HG03025 (cell line): ENCODE measurements at regions not wholly inside any gene's neighbourhood (a gene's known extent, or its start where the extent isn't known, plus 50 kb on each side); places are given as distances from the start of the nearest gene placed in this dataset.

Experiments
- ATAC-seq: cut with Tn5 transposase; IDR thresholded peaks from one replicate; pipeline ENCODE4 v1.9.1; 2021; ENCODE audit warnings: mild to moderate bottlenecking, moderate library complexity; ENCODE audit not compliant: unreplicated experiment, low FRiP score

DNA sequence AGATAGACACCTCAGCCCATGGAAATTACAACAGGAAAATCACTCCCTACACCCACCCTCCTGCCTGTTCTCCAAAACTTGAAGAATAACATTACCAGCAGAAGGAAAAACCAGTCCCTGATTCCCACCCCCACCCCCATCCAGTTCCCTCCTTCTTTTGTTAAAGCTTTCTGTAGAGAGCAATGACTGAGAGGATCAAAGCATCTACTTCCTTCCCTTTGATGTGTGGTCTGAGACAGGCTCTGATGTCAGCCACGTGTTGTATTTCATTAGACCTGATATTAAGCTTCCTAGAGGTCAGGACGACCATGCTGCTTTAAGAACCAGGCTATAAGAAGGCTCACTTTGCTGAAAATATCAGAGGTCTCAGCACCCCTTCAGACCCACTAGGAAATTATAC is 73.9 kb upstream of the HAO2 start:
- ATAC-seq: no peak

DNA sequence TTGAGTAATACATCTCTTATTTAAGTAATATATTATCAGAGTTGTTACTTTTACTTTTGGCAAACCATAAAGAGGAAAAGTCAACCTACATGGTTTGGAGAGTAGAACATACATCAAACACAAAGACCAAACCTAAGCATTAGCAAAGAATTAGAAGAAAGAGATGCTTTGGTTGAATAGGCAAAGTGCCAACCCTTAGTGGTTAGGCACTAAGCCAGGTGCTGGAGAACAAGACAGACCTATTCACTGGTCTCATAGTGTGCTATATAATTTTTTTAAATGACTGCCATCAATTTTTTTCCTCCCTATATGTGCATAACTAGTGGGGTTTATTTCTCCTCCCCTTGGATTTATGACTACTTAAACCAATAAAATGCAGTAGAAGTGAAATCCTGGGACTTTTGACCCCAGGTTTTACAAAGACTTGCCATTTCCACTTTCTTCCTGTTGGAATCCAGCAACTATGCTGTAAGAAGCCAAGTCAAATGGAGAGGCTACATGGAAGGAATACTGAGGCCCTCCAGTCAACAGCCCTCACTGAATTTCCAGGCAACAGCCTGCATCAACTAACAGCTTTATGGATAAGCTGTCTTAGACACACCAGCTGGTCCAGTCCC is 69.8 kb upstream of the HAO2 start:
- ATAC-seq: no peak

DNA sequence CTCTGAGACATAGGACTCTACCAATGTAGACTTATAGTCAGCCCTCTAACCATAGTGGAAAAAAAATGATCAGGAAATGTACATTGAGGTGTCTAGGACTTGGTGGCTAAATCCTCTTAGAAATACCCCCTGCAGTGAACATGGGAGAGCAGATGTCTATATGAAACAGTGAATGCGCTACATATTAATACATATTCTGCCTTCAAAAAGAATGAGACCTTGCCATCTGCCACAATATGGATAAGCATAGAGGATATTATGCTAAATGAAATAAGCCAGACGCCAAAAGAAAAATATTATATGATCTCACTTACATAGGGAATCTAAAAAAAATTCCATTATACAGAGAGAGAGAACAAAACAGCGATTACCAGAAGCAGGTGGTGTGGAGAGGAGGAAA is 66.6 kb upstream of the HAO2 start:
- no peak for ATAC-seq

DNA sequence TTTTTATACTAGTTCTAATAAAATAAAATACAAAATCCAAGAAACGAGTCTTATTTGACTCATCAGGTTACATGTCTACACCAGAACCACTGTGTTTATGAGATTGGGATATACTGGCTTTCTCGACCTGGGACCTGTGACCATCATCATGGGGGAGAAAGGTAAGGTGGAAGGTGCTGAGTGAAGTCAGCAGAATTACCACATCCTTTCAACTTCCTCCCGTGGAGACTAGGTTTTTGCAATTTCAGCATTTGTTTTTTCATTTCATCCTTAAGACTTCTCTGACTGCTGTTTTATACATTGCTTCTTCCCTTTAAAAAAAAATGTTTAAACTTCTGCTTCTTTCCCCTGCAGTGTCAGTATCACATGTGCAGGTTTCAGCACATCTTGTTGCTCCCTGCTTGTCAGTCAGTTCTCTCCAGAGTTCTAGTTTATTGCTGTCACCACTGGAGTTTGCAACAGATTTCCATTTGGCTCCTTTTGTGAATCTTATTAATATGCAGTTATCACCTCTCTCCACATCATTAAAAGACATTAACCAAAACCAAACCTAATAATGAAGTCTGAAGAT is 60.4 kb upstream of the HAO2 start:
- ATAC-seq: no peak

DNA sequence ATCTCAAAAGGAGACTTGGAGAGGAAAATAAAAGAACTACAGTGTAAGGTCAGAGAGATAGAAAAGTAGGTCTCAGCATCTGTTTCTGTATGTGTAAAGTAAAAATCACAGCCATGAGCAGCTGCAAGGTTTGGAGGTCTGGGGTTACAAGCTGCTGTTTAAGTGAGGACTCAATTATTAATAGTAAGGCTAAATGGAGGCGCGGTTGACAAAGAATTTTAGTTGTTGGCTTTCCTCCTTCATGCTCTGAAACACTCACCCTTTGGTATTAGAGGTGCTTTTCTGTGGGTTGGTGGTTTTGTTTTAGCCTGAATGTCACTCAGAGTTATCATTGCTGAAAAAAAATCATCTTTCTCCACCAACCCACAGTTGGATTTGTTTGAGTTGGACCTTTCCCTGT is 59.8 kb upstream of the HAO2 start:
- ATAC-seq: no peak

DNA sequence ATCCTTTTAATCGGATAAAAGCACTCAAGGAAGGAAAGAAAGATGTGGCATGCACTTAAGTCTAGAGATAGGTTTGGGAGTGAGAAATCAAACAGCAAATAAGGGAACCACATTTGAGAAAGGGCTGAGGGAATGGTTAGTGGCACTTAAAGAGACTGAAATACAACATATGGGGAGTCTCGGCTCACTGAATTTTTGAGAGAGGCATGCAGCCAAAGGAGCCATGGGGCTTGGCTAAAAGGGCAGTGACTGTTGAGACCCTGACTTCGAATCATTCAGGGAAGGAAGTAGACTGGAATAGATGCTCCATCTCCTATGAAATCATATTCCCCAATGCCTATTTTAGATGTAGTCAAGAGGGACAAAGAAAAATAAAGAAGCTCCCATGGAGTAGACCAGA is 58.3 kb upstream of the HAO2 start:
- ATAC-seq: no peak

DNA sequence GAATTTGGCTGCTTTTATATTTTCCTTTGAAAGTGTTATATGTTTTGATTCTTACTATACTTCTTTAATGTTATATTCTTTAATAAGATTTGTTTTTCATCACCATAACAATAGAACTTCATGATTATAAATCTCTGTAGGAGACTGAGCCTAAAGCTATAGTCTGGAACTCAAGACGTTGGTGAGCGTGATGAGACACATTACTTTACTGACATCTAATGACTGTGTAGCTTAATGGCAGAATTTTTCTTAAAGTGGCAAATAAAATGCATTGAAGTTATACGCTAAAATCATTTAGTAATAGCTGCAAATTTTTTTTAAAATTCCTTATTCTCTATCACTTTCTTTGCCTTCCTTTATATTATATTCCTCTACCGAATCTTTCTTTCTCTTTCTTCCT is 56.1 kb upstream of the HAO2 start:
- ATAC-seq: no peak

DNA sequence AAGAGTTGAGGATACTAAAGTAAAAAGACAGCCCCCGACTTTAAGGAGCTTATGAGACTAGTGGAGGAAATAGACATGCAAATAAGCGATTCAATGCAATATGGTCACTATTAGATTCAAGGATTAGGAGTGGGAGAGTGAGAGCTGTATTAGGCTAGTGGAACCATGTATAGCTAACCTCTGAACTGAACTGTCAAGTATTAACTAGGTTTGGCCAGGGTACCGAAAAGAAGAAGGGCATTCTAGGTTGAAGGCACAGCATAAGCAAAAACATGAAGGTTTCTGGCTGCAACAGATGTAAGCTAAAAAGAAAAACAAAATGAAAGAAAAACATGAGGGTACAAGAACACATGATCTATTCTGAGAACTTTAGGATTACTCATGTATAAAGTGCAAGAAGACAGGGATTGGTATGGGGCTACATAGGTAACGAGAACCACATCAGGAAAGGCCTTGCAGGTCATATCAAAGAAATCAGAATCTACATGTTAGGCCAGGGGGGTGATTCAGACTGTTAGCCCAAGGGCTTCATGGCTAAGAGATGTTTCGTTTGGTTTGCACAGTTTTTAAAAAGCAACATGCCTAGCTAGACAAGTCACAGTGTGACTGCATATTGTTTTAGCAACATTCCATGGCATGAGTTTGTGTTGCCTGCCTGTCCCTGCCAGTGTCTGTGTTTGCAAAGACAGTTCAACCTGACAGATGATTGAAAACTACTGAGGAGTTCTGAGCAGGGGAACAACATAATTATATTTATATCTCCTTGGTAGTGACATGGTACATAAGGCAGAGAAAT is 54.4 kb upstream of the HAO2 start:
- no peak for ATAC-seq

DNA sequence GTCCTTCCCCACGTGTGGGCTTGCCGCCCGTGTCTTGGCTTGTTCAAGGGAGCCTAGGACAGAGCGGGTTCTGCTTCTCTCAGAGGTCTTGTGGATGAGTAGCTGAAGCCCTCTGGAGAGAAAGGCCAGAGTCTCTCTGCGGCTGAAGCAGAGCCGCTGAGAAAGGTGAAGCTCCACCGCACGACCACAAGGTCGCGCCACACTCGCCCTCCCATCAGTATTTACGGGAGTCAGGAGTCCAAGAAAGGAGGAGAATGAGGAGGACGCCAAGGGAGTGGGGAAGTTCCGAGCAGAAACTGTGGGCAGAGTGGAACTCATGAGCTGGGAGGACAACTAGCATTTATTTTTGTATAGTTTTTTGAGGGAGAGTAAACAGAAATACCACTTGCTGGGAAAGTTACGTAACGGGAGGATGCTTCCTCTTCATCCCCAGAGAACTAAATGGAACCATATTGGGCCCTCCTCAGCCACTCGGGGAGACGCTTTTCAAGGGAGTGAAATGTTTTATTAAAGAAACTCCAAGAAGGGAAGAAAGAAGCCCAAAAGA is 51.6 kb upstream of the HAO2 start:
- no peak for ATAC-seq

DNA sequence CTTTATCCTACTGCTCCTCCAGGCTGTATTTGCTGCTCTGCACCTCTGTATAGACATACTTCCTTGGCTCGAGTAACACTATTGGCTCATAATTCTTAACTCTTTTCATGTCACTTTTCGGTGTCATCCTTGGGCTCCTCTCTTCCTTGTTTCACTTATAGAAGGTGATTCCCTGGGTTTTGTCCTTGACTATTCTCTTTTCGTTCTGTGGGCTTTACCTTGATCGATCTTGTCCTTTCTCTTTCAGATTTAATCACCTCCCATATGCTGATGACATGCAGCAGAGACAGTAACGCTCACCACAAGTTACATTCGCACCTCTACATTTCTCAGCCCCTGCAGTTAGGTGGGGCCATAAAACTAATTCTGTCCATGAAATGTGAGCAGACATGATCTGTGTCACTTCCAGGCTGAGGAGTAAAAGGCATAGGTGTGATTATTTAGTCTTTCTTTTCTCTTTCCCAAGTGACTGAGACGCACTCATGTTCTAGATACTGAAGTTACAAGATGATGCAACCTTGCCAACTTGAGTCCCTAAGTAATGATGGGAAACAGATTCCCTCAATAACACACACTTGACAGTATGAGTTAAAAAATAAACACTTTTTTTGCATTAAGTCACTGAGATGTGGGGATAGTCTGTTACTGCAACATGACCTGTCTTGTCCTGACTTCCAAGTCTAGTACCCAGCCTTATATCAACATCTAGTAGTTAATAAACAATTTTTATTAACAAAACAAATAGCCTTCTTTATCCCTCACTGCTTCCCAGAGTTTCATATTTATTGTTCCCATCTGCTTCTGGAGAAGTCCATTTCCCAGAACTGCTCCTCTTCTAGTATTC is 49.9 kb upstream of the HAO2 start:
- ATAC-seq: no peak
